NCI-H2227 treated with DMSO at 0.1 percent for 48 hours (cell line): ENCODE measurements at regions not wholly inside any gene's neighbourhood (a gene's known extent, or its start where the extent isn't known, plus 50 kb on each side); places are given as distances from the start of the nearest gene placed in this dataset.

Experiments
- DNase-seq: peaks from one replicate; lab custom pipeline; 2025; lab: John Stamatoyannopoulos, UW

DNA sequence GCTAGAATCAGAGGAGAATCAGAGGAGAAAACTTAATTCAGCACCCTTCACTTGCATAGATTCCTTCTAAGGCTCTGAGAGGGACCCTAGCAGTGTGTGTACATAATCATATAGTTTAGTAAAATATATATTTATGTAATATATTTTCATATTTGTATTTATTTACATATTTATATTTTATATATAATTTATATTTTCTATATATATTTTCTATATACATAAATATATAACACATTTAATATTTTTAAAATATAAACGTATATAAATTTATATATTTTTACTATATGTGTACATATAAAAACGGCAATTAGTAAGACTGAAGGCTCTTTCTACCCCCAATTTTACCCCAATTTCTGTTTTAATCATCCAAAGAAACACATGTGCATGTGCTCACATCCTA, 80.3 kb downstream of the NXPE2 start:
- no peak for DNase-seq

DNA sequence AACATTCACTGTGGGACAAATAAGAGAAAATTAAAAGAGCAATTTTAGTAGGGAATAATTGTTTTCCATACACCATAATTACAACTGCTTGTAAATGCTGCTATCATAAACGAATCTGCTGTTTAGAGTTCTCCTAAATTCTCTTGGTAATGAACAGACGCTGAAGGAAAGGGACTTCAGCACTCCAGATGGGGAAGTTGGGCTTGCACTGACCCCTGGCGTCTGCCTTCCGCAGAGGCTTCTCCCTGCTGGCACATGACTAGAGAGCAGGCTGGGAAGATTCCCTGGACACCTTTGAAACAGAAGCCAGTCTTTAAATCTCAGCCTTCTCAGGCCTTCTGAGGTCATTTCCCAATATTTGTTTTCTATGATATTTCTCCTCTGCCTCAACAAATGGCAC, 84.1 kb downstream of the NXPE2 start:
- DNase-seq: peak; percentile 6

DNA sequence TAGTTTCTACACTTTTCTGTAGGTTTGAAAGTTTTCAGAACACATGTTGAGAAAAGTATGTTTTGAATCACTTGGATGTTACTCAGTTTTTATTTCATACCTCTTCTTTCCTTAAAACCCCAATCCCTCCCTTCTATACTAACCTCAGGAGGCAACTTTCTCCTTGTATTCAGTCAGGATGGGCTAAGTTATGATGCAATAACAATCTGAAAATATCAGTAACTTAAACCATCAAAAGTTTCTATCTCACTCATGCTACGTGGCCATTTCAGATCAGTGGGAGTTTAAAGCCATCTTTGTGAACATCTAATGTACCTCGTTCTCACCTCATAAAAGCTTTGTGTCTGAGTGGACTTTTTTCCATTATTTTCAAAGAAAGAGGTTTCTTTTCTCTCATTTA, 86.2 kb downstream of the NXPE2 start:
- DNase-seq: no peak

DNA sequence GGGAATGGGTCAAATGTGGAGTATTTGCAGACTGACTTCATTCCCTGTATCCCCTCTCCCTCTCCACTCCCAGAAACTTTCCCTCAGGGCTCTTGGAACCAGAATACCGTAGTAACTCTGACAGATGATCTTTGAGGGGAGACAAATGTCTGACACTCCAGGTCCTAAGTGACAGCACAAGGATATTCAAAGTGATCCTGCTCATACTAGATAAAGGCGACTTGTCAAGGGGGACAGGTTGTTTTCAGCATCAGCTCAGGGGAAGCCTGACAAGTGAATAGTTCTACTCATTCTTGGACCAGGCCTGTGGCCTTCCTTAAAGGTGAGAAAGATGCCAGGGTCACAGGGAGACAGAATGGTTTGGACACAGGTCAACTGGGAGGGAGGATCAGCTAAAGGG, 92.8 kb downstream of the NXPE2 start:
- DNase-seq: no peak

DNA sequence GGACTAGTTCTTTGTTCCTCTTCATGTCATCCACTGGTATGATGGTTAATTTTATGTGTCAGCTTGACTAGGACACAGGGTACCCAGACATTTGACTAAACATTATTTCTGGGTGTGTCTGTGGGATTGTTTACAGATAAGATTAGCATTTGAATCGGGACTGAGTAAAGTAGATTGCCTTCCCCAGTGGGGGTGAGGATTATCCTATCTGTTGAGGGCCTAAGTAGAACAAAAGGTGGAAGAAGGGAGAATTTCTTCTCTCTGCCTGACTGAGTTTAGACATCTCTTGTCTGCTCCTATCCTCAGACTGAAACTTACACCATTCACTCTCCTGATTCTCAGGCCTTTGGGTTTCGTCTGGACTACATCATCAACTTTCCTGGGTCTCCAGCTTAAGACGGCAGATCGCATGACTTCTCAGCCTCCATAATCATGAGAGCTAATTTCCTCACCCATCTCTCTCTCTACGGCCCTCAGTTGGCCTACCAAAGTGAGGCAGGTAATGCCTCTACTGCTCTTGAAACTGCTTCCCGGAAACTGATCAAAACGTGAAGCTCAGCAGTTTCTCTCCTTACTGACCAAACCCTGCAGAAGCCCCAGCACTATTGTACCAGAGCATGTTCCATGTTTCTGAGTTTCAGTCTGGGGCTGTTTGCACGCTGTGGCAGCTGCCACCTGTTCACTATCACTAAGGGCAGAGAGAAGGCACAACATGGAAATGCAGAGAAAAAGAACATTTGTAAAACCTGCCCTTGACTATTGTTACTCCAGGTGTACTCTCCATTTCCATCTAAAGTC, 95.4 kb downstream of the NXPE2 start:
- DNase-seq: no peak

DNA sequence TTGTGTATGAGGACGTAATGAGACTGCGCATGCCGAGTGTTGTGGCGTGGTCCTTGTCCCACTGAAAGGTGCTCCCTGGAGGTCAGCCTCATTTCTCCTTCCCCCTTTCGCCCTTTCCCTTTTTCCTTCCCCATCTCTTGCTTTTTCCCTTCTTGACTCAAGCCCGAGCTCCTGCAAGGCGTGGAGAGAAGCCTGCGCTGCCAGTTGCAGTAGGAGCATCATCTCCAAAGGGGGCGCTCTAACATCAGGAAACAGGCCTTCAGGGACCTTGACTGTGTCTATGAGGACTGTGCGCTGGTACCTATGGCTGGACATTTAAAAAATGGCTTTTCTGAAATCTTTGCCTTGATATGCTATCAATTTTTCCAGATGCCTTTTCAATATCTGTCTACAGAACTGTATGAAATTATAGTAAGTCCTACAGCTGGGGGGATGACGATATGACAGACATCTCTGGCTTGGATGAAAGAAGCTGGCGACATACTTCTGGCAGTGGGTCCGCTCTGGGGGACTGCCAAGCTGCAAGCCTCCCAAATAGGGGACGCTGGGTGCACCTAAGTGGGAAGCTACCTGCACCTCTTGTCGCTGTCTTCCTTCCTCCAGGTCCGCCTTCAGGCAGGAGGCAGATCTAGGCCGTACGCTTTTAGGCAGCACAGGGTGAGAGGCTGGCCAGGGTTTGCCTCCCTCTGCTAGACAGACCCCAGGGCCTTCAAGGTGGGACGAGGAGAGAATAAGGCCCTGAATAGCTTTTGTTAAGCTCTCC, 96.5 kb downstream of the NXPE2 start:
- peak; percentile 48 for DNase-seq

DNA sequence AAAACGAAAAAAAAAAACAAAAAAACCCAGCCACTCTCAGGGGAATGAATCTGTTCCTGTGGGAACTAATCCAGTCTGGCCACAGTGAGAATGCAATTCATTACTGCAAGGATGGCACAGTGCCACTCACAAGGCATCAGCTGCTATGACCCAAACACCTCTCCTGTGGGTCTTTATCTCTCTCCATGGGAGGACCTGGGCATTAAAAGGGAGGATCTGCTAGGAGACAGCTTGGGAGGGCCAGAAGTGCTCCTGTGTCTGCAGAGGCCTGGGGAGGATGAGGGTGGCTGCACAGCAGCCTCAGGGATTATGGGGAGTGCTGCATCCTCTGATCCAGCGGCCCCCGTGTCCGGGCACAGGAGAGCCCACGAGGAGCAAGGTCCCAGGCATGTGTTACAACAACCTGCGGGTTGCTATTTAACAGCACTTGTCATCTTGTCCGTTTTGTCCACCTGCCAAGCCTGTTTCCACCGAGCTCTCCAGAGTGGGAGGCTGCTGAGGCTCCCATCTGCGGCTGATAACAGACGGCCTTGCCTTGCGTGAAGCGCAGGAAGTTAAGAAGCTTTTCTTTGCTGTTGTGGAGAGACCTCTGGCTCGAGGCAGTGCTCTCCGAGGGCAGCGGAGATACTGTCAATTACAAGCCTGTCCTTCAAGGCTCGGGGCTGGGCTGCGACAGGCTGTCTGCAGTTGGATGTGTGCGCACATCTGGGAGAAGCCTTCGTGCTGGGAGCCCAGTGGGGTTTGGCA, 97.7 kb downstream of the NXPE2 start:
- no peak for DNase-seq

DNA sequence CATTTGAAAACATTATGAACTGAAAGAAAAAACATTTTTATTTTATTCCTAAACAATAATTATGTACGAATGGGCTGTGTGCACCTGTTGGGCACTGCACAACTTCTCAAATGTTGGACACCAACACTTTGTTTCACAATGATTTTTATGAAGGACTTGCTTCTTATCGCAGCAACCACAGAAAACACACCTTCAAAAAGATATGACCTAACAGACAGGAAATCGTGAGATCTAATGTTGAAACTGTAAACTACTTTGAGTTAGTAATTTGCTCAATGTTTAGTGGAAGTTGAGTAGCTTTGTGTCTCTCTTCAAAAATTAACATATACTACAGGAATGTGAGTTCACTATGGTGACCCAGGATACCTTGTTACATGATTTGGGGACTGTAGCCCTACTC, 98.6 kb downstream of the NXPE2 start:
- no peak for DNase-seq

DNA sequence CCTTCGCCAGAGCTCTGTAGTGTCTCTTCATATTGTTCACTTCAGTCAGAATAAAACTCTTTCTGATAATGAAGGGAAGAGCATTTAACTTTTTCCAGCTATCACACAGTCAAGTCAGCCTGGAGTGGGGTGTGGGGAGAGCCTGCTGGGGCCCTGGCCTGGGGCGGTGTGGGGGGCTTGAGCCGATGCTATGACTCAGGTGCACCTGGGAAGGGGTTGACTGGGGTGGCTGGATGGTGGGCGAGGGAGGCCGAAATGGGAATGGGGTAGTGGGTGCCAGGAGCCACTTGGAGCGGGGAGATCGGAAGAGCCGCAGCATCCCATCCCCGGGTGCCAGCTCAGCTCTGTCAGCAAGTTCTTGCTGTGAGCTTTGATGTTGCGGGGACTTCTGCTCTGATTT, 100.9 kb downstream of the NXPE2 start:
- DNase-seq: no peak

DNA sequence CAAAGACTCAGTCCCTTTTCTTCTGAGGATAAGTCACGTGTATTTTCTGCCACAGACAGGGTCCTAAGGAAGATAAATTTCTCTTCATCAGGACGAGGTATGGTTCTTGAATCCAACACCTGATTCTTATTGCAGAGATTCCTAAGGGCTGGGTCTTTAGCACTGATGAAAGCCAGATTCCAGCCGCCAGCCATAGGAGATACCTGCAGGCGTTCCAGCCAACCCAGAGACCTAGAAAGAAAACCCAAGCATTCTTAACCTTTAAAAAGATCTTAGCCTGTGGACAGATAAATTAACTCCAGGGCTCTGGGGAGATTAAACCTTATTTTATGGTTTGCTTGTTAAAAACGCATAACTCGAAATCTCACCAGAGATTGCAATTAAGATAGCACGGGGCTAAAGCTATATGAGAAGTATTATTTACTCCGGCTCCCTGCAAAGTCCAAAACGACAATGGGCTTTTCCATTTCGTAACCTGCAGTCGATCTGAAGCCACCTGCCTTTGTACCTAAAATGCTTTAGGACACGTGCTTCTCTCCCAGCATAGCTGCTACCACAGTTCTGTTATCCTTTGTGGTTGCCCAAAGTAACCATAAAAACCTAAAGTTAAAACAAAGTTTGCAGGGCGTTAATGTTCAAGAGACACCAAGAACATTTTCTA, 104.5 kb downstream of the NXPE2 start:
- DNase-seq: no peak

DNA sequence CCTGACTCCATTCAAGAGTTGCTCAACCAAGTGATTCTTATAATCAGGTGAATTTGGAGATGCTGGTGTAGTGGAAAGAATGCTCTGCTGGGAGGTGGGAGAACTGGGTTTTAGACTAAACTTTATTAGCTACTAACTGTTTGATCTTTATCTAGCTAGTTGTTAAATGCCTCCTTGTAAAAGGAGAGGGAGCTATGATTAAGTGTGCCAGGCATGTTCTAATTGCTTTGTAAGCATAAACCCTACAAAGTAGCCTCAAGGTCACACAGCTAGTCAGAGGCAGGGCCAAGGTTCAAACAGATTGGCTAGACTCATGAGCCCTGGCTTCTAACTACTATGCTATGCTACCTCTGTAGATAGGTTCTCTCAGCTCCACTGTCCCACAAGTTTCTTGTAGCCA, 105.5 kb downstream of the NXPE2 start:
- DNase-seq: no peak

DNA sequence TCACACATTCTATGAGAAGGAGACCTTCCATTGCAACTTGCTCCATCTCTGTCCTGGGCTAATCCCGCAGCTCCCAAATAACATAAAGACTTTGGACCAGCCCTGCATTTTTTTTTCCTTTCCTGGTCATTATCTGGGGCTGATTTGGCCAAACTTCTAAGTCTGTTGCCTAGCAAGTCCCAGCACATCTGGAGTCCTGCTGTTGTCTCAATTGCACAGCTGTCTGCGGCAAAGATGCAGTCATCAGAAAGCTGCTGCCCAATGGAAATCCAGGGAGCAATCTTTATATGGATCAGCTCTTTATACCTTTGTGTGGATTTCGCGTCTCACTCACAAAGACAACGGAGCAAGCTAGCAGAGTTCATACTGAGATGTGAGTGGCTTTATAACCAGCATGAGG, 105.9 kb downstream of the NXPE2 start:
- DNase-seq: no peak

DNA sequence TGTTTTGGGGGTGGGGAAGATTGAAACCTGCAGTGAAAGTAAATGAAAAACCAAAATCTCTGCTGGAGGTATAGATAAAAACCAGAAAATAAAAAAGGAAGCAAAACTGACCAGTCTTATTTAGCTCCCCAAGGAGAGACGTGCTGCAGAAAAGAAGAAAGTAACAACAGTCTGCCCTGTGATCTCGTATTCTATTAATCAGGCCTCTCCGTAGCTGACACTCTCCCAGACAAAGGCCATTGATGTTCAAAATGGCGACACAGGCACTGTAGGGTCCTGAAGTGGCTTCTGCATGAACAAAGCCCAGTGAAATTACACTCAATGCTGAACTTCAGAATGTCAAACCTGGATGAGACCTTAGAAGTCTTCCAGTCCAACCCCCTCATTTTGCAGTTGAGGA, 106.6 kb downstream of the NXPE2 start:
- no peak for DNase-seq

DNA sequence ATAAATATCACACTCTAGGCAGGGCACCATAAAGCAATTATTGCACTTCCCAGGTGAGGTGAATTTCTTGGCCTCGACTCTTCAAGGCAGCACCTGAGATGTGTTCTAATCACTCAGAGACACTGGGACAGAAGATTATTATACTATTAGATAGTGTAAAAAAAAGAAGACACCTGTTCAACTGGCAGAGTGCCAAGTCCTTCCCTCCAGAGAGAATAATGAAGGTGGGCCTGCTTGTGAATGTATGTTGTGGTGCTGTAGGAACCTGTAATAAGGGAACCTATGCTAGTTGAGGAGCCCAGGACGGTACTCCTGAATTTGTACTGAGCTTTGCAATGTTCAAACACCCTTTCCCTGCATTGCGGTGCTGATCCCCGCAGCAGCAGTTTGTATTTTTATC, 107.5 kb downstream of the NXPE2 start:
- no peak for DNase-seq

DNA sequence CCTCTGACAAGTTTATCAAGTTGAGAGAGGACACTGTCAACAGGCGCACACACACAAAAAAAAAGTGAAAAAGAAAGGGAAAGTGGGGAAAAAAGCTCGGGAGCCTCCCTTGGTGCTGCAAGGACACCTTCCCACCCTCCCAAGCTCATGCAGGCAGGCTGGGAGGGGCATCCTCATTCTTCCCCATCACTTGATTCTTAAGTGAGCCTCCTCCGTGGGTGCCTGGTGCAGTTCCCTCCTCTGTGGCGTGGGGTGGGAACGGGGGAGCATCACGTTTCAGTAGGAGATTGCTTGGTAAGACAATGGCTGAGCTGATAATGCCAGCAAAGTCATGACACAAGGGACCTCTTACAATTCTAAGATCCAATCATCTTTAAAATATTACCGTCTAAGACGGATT, 108.8 kb downstream of the NXPE2 start:
- DNase-seq: no peak

DNA sequence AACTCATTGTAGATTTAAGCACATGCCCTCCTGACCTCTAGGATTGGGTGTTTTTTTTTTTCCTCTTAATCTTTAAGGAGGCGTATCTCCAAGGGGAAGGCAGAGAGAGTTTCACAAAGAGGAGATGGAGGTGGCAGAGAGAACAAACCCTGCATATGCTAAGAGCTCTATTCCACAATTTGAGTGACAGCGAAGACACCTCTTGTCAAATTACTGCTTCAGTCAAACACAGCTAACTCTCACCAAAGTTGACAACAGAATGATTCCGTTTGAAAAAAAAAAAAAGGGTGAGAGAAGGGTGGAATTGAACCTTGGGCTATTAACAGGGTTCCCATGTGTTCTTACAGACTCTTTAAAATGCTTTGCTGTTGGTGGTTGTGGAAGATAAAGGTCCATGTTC, 112.6 kb downstream of the NXPE2 start:
- no peak for DNase-seq

DNA sequence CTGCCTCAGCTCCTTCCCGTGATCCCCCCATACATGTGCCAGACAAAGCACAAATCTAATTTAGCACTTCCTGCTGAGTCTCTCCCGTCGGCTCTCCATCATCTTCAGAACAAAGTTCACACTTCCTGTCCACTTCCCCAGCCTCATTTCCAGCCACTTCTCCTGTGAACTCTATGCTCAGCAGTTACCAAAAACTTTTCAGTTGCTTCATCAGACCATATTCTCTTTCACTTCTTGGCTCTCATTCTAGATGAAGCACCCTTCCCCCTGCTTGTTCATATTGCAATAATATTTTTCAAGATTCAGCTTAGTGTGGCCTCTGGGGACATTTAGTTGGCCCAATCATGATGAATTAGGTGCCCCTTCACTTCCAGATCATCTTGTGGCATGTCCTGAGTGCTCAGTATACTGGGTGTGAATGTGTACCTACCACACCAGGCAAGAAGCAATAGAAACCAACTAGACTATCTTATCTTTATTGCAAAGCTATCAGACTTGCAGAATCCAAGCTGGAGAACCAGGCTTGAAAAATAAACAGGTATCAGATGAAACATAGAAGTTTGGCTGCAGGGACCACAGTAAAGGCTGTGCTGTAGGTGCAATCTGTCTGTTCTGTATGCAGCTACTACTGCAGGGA, 115.8 kb downstream of the NXPE2 start:
- DNase-seq: no peak

DNA sequence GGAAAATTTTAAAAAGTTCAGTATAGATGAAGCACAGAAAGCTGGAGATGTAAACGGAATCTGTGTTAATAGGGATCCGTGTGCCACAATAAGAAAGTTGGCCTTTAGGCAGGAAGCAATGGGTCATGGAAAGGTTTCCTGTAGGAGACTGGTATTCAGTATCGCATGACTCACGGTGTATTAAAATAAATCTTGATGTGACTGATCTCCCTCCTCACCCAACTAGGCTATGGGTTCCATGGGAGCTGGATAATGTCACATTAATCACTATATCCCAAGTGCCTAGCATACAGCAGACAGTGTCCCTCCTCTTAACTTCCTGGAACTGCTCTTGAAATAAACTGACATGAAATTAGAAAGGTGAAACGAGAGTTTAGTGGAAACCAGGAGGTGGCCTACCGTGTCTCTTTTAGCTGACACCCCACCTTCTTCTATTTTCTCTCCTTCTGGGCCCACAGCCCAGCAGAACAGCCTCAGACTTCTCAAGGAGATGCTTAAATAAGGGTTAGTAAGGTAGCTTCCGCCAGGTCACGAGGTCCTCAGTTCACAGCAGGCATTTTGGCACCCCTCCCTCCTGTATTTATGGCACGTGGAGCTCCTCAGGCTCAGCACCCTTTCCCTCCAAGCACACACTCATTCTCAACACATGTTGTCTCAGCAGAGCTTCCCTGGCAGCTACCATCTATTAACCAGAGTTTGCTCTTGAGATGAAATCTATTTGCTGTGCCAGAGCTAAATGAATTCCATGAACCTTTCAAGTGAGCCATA, 118.8 kb downstream of the NXPE2 start:
- no peak for DNase-seq

DNA sequence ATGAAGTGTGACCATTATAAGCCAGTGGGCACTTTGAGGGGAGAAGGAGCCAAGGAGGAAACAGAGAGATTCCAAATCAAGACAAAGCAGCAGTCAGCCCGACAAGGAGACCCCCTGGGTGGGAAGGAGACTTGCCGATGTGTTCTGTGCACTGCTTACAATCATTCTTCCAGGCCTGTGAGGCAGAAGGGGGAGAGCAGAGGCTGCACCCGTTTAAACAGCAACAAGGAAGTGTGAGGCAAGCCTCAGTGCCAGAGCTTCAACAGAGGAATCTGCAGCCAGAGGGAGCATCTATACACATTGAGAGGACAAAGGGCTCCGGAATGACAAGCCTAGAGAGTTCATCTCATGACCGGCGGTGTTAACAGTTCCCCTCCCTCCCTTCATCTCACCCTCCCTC, 121.1 kb downstream of the NXPE2 start:
- DNase-seq: no peak

DNA sequence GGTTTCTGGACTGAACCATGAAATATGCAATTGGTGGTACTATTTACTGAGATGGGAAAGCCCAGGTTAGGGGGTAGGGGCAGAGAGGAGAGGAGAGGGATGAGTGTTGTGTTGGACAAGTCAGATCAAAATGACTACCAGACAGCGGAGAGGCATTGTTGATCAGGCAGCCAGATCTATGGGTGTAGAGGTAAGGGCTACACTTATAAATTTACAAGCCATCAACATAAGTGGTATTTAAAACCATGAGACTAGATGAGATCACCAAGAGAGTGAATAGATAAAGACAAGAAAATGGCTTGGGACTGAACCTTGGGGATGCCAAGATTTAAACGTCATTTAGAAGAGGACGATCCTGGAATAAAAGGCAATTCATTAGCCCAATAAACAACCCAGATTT, 123.4 kb downstream of the NXPE2 start:
- DNase-seq: no peak

DNA sequence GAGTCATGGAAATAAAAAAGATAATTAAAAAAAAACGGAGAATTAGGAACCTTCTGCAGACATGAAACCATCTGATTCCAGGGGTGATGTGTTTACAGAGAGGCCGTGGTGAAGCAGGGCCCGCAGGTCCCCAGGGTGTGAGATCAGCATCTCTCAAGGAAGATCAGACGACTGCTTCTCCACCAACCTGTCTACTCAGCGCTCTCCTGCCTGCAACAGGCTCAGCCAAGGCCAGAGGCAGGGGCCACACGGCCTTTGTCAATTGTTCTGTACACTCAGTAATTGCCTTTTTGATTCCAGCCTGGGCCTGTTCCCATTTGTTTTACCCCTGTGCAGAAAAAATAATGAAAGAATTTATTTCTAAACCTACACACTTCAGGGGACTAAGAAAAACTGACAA, 124.6 kb downstream of the NXPE2 start:
- no peak for DNase-seq
